GM18502 (cell line): ENCODE measurements at regions not wholly inside any gene's neighbourhood (a gene's known extent, or its start where the extent isn't known, plus 50 kb on each side); places are given as distances from the start of the nearest gene placed in this dataset.

Experiments used
- ATAC-seq: cut with Tn5 transposase; IDR thresholded peaks from one replicate; pipeline ENCODE4 v1.9.1; 2021; ENCODE audit warnings: mild to moderate bottlenecking; ENCODE audit not compliant: unreplicated experiment, poor library complexity

DNA sequence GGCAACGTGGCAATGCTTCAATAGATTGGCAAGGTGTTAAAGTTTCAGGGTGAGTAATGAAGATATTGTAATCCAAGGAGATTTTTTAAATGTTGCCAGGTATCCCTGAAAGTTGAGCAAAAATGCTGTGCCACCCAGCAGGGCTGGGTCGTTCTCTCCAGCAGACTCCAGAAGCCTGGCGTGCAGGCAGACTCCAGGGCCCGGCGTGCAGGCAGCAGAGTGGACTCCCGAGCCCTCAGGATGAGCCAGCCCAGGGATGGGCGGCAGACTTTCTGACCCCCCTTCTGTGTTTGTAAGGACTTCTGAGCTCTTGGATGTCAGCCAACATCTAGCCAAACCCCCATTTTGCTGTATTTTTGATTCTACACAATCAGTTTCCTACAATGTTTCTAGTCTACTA, 289.1 kb downstream of the ZNF516 start:
- ATAC-seq = no peak

DNA sequence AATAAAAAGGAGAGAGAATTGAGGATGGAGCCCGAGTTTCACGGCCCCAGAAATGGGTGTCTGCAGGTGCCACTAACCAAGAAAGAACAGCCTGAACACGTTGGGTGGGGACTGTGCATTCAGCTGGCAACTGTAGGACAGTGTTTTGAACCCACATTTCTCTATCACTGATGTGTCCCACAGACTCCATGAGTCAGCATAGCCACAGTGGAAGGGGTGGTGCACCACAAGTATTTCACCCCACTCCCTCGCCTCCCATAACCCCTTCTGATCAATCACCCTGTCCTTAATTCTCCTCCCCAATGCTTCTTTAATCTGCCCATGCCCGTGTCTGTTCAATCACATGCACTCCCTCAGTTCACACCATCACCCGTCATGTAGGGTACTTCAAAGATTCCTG, 291.5 kb downstream of the ZNF516 start:
- ATAC-seq = no peak

- no peak for ATAC-seq
Observed at GRCh38 chr18:76202322-76202721, 292.7 kb downstream of the ZNF516 start.

DNA sequence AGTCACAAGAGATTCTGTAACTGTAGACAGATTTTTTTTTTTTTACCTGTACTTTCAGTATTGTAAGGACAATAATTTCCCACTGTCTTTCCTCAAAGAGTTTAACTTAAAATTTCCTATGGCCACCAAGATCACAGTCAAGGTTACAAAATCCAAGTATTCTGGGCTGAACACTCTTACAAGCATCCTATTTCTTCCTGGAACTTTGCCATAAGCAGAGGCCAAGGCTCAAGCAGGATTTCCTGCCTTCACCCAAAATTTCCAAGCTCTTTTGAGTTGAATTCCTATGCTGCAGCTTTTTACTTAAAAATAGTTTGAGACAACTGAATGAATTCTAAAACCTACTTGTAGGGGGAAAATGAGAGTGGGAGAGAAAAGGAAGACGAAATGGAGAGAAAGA, 299.4 kb downstream of the ZNF516 start:
- no peak for ATAC-seq

DNA sequence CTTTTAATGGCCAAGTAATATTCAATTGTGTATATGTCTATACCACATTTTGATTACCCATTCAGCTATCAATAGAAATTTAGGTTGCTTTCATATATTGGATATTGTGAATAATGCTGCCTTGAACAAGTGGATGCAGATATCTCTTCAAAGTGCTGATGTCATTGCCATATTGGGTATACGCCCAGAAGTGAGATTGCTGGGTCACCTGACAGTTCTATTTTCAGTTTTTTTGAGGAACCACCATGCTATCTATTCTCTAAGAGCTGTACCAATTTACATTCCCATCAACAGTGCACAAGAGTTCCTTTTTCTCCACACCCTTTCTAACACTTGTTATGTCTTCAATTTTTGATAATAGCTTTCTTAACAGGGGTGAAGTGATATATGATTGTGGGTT, 306.9 kb downstream of the ZNF516 start:
- ATAC-seq = no peak

DNA sequence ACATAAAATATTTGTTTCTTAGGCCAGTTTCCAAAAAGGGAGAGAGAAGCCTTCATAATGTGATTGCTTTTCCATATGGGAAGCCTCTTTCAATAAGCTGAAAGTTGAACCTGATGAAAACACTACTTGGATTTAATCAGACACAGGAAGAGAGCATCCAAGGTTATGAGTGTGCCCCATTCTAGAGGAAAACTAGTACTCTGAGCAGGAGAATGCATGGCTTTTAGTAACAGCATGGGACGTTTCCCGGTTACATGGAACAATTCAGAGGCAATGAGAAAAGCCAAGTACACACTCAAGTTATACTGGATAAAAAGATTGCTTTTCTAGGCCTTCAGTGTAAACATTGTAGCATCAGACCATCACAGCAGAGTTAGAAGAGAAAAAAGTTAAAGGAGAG, 315.8 kb downstream of the ZNF516 start:
- no peak for ATAC-seq

DNA sequence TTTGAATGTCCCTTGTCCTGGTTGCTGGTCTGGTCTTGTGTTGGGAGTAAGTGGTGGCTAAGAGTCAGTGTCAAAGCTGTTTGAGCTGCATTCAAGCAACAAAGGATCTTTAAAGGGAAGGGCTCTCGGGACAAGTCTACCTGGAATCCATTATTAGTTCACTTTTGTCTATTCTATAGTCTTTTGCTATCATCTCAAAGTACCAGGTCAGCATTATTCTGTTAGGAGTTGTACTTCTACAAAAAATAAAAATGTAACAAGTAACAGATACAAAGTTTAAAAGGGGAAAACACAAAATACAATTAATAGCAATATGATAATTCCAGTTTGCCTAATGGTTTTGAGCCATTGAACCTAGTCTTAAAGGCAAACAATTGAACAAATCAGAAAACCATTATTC, 317.9 kb downstream of the ZNF516 start:
- ATAC-seq = no peak

- no peak for ATAC-seq
Observed at GRCh38 chr18:76174451-76174850, 320.6 kb downstream of the ZNF516 start.

DNA sequence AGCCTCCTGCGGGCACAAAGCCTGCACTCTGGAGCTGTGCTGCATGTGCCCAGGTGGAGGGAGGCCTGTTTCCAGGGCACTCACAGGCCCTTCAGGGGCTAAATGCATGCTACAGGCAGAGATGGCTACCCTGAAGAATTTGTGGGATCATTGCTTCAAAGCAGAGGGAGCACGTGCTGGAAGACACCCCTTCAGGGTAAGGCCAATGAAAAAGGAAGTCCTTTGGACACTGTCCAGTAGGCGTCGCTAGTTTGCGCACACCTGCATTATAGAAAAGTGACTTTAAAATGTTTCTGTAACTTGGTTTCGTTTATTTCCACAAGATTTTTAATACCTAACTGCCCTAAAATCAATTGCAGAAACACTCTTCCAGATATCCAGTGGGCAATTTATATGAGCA, 325.3 kb downstream of the ZNF516 start:
- no peak for ATAC-seq

DNA sequence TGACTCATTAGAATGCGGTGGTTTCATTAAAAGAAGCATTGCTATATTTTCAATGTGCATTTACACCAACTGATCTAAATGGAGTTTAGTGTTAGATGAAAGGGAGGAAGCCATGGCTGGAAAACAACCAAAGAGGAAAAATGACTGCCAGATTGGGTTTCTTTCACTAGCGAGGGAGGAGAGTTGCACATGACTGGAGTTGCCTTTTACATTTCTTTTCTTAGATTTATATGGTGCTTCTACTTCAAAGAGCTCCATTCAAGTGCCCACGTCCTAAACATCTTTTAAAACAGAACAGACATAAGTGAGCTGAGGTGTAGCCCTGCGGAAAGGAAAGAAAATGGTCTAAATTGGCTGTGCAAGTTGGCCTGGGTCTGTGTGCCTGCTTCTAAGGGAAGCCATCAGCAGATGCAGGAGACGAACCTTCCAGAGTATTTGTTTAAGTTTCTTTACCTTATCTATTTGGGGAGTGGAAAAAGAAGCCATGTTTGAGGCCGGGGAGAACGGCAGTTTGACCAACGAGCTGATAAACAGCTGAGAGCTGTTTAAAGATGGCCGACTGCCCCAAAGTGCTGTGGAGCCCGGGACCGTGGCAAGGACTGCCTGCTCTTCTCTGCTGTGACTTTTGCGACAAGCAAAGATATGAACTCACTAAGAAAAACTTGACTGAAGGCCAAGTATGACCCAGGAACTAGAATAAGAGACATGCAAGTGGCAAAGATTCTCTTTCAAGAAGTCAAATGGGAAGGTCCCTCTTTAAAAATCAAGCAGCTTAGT, 327.0 kb downstream of the ZNF516 start:
- ATAC-seq = no peak

GRCh38 chr18:76167410-76167809, 327.6 kb downstream of the ZNF516 start:
- no peak for ATAC-seq

- no peak for ATAC-seq
Observed at GRCh38 chr18:76162886-76163285, 332.2 kb downstream of the ZNF516 start.

DNA sequence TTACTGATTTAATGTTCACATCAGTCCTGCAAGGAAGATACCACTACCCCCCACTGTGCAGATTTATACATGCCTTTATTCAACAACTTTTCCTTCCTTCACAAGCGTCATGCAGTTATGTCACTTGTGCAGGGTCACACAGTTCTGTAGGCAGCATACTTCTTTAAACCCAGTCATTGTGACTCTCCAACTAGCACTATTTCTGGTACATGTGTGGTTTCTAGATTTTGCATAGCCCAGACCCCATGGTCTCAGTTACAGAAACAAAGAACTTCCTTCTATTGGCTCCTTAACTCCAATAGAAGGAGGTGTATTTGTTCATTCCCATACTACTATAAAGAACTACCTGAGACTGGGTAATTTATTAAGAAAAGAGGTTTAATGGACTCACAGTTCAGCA, 333.1 kb downstream of the ZNF516 start:
- ATAC-seq = peak; percentile 73

DNA sequence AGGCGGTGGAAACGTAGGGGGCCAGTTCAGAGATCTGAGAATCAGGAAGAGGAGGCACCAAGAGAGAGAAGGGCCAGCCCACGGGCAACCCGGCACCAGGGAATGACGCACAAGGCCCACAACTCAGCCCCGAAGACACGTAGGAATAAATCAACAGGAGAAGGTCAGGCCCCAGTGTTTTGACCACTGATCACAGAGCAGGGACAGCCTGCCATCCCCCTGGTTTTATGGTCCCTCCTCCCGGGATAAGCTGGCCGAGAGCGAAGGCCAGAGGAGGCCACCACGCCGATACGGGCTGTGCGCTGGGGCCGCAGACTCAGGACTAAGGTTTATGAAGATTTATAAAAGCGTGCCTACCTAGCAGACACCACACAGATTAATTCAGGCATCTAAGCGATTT, 341.4 kb downstream of the ZNF516 start:
- no peak for ATAC-seq

- no peak for ATAC-seq
Observed at GRCh38 chr18:76149734-76150133, 345.3 kb downstream of the ZNF516 start.

GRCh38 chr18:76149284-76149683, 345.8 kb downstream of the ZNF516 start:
- ATAC-seq = no peak

DNA sequence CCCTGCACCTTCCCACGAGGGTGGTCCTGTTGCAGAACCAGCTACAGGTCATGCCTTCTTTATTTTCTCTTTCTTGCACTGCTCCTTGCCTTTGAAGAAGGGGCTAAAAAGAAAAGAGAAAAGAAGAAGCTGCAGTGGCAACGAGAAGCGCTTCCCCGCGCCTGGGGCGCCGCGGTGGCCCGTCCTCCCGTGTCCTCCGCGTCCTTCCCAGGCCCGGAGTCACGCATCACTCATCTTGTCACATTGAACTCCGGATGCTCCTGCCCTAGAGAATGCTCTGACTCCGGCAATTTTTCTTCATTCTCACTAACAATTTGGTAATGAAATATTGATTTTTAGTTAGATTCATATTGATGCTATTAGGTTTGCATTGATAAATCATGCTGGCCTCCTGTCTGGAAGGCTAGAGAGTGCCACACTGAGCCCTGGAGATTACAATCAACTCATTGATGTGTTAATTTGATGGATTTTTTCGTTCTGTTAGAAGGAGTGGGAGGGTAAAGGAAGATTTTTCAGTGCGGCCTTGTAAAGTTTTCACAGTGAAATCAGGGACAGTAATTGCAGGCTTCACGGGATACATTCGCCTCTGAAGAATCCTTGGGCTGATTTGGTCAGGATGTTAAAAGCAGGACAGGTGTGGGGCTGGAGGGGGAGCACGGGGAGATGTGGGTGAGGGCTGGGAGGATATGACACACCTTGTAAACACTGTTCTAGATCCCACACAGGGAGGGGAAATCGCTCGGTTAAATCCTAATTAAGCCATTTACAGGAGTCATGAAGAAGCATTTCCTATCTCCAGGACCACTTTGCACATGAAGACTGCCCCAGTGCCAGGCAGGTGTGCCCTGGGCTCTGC, 349.3 kb downstream of the ZNF516 start:
- ATAC-seq = no peak

- no peak for ATAC-seq
Observed at GRCh38 chr18:76144844-76145243, 350.2 kb downstream of the ZNF516 start.

DNA sequence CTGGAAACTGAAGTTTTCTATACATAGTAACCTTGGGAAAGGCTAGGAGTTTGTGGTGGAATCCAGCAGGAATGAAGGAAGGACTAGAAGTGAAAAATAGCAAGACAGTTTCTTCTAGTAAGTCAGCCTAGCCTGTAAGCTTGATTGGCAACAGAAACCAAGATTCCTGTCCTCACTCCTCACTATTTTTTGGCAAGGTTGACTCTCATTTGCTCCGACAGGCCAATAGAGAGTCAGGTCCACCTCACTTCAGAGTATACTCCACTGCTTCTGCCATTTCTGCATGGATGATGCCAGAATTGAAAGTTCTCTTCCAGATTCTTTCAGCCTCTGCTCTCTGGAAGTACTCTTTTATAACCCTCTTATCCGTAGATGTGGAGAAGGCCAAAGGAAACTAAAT, 352.4 kb downstream of the ZNF516 start:
- ATAC-seq = no peak

DNA sequence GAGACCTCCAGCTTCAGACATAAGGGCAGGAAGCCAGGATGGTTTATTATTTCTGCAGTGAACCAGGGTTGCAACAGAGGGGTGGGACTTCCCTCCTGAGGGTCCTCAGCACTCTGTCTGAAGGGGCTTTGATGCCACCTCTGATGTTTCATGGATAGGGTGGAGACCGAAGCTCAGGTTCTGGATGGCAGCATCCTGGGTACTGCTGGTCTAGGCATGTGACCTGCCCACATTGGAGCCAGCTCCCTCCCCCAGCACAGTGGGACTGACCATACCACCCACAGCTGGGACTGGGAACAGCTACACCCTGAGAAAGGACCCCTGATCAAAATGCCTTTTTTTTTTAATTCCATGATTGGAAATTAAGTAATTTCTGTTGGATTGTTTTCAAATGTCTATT, 355.2 kb downstream of the ZNF516 start:
- ATAC-seq = no peak

DNA sequence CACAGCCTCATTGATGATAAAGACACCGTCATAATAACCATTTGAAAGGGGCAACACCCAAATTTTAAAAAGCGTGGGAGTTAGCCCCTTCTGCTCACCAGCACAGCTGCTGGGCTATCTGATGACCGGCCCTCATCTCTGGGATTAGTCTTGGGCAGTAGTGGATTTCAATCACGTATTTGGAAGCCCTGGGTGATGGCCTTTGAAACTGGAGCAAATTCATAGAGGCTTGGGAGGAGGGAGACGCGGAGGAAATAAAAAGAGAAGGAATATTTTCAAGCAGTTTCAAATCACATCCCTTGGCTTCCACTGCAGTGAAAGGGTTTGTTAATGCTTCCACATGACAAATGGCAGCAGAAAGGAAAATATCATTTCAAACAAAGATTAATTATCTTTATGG, 357.8 kb downstream of the ZNF516 start:
- ATAC-seq = no peak

DNA sequence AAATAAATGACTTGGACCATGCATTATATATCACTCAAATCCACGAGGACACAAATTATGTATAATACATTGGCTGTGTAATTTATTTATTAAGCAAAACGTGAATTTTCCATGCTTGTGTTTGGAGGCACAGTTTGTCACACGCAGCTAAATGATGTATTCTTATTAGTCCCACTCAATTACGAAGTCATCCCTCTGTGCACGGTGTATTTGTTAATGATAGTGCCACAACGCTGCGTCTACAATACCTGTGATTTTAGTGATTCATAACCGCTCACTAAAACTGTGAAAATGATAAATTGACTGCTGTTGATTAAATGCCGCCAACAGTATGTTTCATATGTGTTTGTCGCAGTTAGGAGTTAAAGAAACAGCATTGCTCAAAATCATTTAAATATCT, 358.3 kb downstream of the ZNF516 start:
- no peak for ATAC-seq
